ENCODE measurements at regions not wholly inside any gene's neighbourhood (a gene's known extent, or its start where the extent isn't known, plus 50 kb on each side); places are given as distances from the start of the nearest gene placed in this dataset.

- TF ChIP-seq CTCF (IDR thresholded peaks at IDR 0.05) (no peak), POLR2A (IDR thresholded peaks at IDR 0.05) (no peak)
Observed at GRCh38 chr7:136180984-136181383, 203.8 kb upstream of the MTPN start.

Measured in transverse colon (tissue), 3 donors.